GM12878 (cell line): ENCODE measurements at regions not wholly inside any gene's neighbourhood (a gene's known extent, or its start where the extent isn't known, plus 50 kb on each side); places are given as distances from the start of the nearest gene placed in this dataset.
"Not testable (repeated sequence)": the region's sequence is repeated elsewhere in the genome, so short reads cannot be mapped to it uniquely, and the experiment has no call there.

Experiments used
- BCL3 ChIP-seq: IDR thresholded peaks from 2 replicates; pipeline ENCODE4 v1.6.1; 2011; ENCODE audit warnings: borderline replicate concordance, low read depth, mild to moderate bottlenecking, moderate library complexity, low read length; ENCODE audit not compliant: insufficient read depth, poor library complexity, severe bottlenecking
- KDM1A ChIP-seq: fragments of 200-600 bp; sonication (generic); IDR thresholded peaks from 2 replicates; pipeline ENCODE4 v1.6.1; 2016; ENCODE audit warnings: borderline replicate concordance
- MYB ChIP-seq: fragments of 150-350 bp; IDR thresholded peaks from 2 replicates; pipeline ENCODE4 v1.6.1; 2014; ENCODE audit warnings: mild to moderate bottlenecking, low read depth, low read length, borderline replicate concordance
- NR2C2 ChIP-seq: IDR thresholded peaks from 2 replicates; pipeline ENCODE4 v1.6.1; 2011; ENCODE audit warnings: borderline replicate concordance, low read depth; ENCODE audit not compliant: control insufficient read depth, insufficient read length
- RCOR1 ChIP-seq: conservative IDR thresholded peaks from 2 replicates; pipeline ENCODE4 v1.6.1; 2012; ENCODE audit warnings: low read depth, low read length, improper control_type of control experiment
- SMAD1 ChIP-seq: fragments of 450-650 bp; IDR thresholded peaks from 2 replicates; pipeline ENCODE4 v1.6.1; 2018; ENCODE audit warnings: mild to moderate bottlenecking, low read depth; ENCODE audit not compliant: partially characterized antibody
- SMC3 ChIP-seq: IDR thresholded peaks from 2 replicates; pipeline ENCODE4 v1.6.1; 2011; ENCODE audit warnings: low read length, improper control_type of control experiment, borderline replicate concordance

DNA sequence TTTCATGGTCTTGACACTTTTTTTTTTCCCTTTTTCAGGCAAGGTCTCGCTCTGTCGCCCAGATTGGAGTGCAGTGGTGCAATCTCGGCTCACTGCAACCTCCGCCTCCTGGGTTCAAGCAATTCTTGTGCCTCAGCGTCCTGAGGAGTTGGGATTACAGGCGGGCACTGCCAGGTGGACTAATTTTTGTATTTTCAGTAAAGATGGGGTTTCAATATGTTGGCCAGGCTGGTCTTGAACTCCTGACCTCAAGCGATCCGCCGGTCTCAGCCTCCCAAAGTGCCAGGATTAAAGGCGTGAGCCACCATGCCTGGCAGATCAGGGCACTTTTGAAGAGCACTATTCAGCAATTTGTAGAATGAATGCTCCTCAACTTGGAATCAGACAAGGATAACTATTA lies 86.8 kb upstream of the SIX2 start:
- TF ChIP-seq MYB, NR2C2, BCL3, SMAD1, KDM1A, SMC3, RCOR1: not testable (repeated sequence)
